ENCODE measurements at regions not wholly inside any gene's neighbourhood (a gene's known extent, or its start where the extent isn't known, plus 50 kb on each side); places are given as distances from the start of the nearest gene placed in this dataset.

GRCh38 chr4:167424341-167425256 lies 190.3 kb upstream of the SPOCK3 start:
- H3K36me3 ChIP-seq (replicated peaks; ENCODE audit: control insufficient read depth, insufficient read depth, low read length) = no peaks in the 10 kb centered on the region

GRCh38 chr4:167428156-167428555 lies 193.9 kb upstream of the SPOCK3 start:
- H3K4me3 ChIP-seq (ENCODE audit: insufficient read depth, low read depth, low read length) = no peak overlapping the region
- no peak for DNase-seq
- no peaks in the 10 kb centered on the region for H3K36me3 ChIP-seq (replicated peaks; ENCODE audit: control insufficient read depth, insufficient read depth, low read length)
- H3K27me3 ChIP-seq (ENCODE audit: control insufficient read depth, insufficient read depth, low read length) = no peaks in the 10 kb centered on the region

More at GRCh38 chr4:167424341-167425256, 190.3 kb upstream of the SPOCK3 start:
- H3K27me3 ChIP-seq (ENCODE audit: control insufficient read depth, insufficient read depth, low read length) = no peaks in the 10 kb centered on the region
- H3K4me3 ChIP-seq (ENCODE audit: insufficient read depth, low read depth, low read length) = no peak overlapping the region
- DNase-seq = no peak

GRCh38 chr4:167431371-167431770 lies 197.1 kb upstream of the SPOCK3 start:
- no peaks in the 10 kb centered on the region for H3K36me3 ChIP-seq (replicated peaks; ENCODE audit: control insufficient read depth, insufficient read depth, low read length)
- no peaks in the 10 kb centered on the region for H3K27me3 ChIP-seq (ENCODE audit: control insufficient read depth, insufficient read depth, low read length)
- no peak overlapping the region for H3K4me3 ChIP-seq (ENCODE audit: insufficient read depth, low read depth, low read length)
- no peak for DNase-seq

- no peak for DNase-seq
- no peaks in the 10 kb centered on the region for H3K27me3 ChIP-seq (ENCODE audit: control insufficient read depth, insufficient read depth, low read length)
Measured at GRCh38 chr4:167435786-167436185, 201.5 kb upstream of the SPOCK3 start.

GRCh38 chr4:167443841-167444240 lies 209.5 kb upstream of the SPOCK3 start:
- Histone ChIP-seq H3K27me3 (ENCODE audit: control insufficient read depth, insufficient read depth, low read length) (no peaks in the 10 kb centered on the region), H3K36me3 (replicated peaks; ENCODE audit: control insufficient read depth, insufficient read depth, low read length) (no peaks in the 10 kb centered on the region), H3K4me3 (ENCODE audit: insufficient read depth, low read depth, low read length) (no peak overlapping the region)
- DNase-seq = no peak

More at GRCh38 chr4:167435786-167436185, 201.5 kb upstream of the SPOCK3 start:
- Histone ChIP-seq H3K4me3 (ENCODE audit: insufficient read depth, low read depth, low read length) (no peak overlapping the region), H3K36me3 (replicated peaks; ENCODE audit: control insufficient read depth, insufficient read depth, low read length) (no peaks in the 10 kb centered on the region)

- Histone ChIP-seq H3K4me3 (ENCODE audit: insufficient read depth, low read depth, low read length) (no peak overlapping the region), H3K27me3 (ENCODE audit: control insufficient read depth, insufficient read depth, low read length) (no peaks in the 10 kb centered on the region), H3K36me3 (replicated peaks; ENCODE audit: control insufficient read depth, insufficient read depth, low read length) (no peaks in the 10 kb centered on the region)
- no peak for DNase-seq
Measured at GRCh38 chr4:167452922-167453430, 218.7 kb upstream of the SPOCK3 start.

- Histone ChIP-seq H3K36me3 (replicated peaks; ENCODE audit: control insufficient read depth, insufficient read depth, low read length) (no peaks in the 10 kb centered on the region), H3K4me3 (ENCODE audit: insufficient read depth, low read depth, low read length) (no peak overlapping the region), H3K27me3 (ENCODE audit: control insufficient read depth, insufficient read depth, low read length) (no peaks in the 10 kb centered on the region)
- DNase-seq = no peak
Measured at GRCh38 chr4:167456619-167457018, 222.3 kb upstream of the SPOCK3 start.

GRCh38 chr4:167469436-167469835 lies 235.1 kb upstream of the SPOCK3 start:
- H3K36me3 ChIP-seq (replicated peaks; ENCODE audit: control insufficient read depth, insufficient read depth, low read length) = no peaks in the 10 kb centered on the region
- H3K27me3 ChIP-seq (ENCODE audit: control insufficient read depth, insufficient read depth, low read length) = no peaks in the 10 kb centered on the region
- no peak overlapping the region for H3K4me3 ChIP-seq (ENCODE audit: insufficient read depth, low read depth, low read length)
- DNase-seq = no peak

GRCh38 chr4:167475951-167476350 lies 241.7 kb upstream of the SPOCK3 start:
- no peak overlapping the region for H3K4me3 ChIP-seq (ENCODE audit: insufficient read depth, low read depth, low read length)
- no peaks in the 10 kb centered on the region for H3K27me3 ChIP-seq (ENCODE audit: control insufficient read depth, insufficient read depth, low read length)
- no peaks in the 10 kb centered on the region for H3K36me3 ChIP-seq (replicated peaks; ENCODE audit: control insufficient read depth, insufficient read depth, low read length)
- DNase-seq = no peak

- H3K27me3 ChIP-seq (ENCODE audit: control insufficient read depth, insufficient read depth, low read length) = no peaks in the 10 kb centered on the region
- no peaks in the 10 kb centered on the region for H3K36me3 ChIP-seq (replicated peaks; ENCODE audit: control insufficient read depth, insufficient read depth, low read length)
- H3K4me3 ChIP-seq (ENCODE audit: insufficient read depth, low read depth, low read length) = no peak overlapping the region
- no peak for DNase-seq
Measured at GRCh38 chr4:167492007-167492406, 257.7 kb upstream of the SPOCK3 start.

- Histone ChIP-seq H3K36me3 (replicated peaks; ENCODE audit: control insufficient read depth, insufficient read depth, low read length) (no peaks in the 10 kb centered on the region), H3K27me3 (ENCODE audit: control insufficient read depth, insufficient read depth, low read length) (no peaks in the 10 kb centered on the region), H3K4me3 (ENCODE audit: insufficient read depth, low read depth, low read length) (no peak overlapping the region)
- no peak for DNase-seq
Measured at GRCh38 chr4:167509551-167509950, 275.3 kb upstream of the SPOCK3 start.

- Histone ChIP-seq H3K27me3 (ENCODE audit: control insufficient read depth, insufficient read depth, low read length) (no peaks in the 10 kb centered on the region), H3K4me3 (ENCODE audit: insufficient read depth, low read depth, low read length) (no peak overlapping the region), H3K36me3 (replicated peaks; ENCODE audit: control insufficient read depth, insufficient read depth, low read length) (no peaks in the 10 kb centered on the region)
- no peak for DNase-seq
Measured at GRCh38 chr4:167524091-167524490, 289.8 kb upstream of the SPOCK3 start.

GRCh38 chr4:167537761-167538160 lies 303.5 kb upstream of the SPOCK3 start:
- DNase-seq = no peak

GRCh38 chr4:167541286-167541685 lies 307.0 kb upstream of the SPOCK3 start:
- no peak for DNase-seq
- no peaks in the 10 kb centered on the region for H3K36me3 ChIP-seq (replicated peaks; ENCODE audit: control insufficient read depth, insufficient read depth, low read length)

More at GRCh38 chr4:167537761-167538160, 303.5 kb upstream of the SPOCK3 start:
- H3K27me3 ChIP-seq (ENCODE audit: control insufficient read depth, insufficient read depth, low read length) = no peaks in the 10 kb centered on the region
- H3K4me3 ChIP-seq (ENCODE audit: insufficient read depth, low read depth, low read length) = no peak overlapping the region
- H3K36me3 ChIP-seq (replicated peaks; ENCODE audit: control insufficient read depth, insufficient read depth, low read length) = no peaks in the 10 kb centered on the region

GRCh38 chr4:167544391-167544790 lies 310.1 kb upstream of the SPOCK3 start:
- H3K27me3 ChIP-seq (ENCODE audit: control insufficient read depth, insufficient read depth, low read length) = no peaks in the 10 kb centered on the region
- H3K4me3 ChIP-seq (ENCODE audit: insufficient read depth, low read depth, low read length) = no peak overlapping the region
- H3K36me3 ChIP-seq (replicated peaks; ENCODE audit: control insufficient read depth, insufficient read depth, low read length) = no peaks in the 10 kb centered on the region
- DNase-seq = no peak

More at GRCh38 chr4:167541286-167541685, 307.0 kb upstream of the SPOCK3 start:
- H3K27me3 ChIP-seq (ENCODE audit: control insufficient read depth, insufficient read depth, low read length) = no peaks in the 10 kb centered on the region
- H3K4me3 ChIP-seq (ENCODE audit: insufficient read depth, low read depth, low read length) = no peak overlapping the region
